HG03565 (cell line): ENCODE measurements at regions not wholly inside any gene's neighbourhood (a gene's known extent, or its start where the extent isn't known, plus 50 kb on each side); places are given as distances from the start of the nearest gene placed in this dataset.
"Not testable (repeated sequence)": the region's sequence is repeated elsewhere in the genome, so short reads cannot be mapped to it uniquely, and the experiment has no call there.

Source experiments
- ATAC-seq: cut with Tn5 transposase; IDR thresholded peaks from one replicate; pipeline ENCODE4 v1.9.1; 2021; ENCODE audit warnings: mild to moderate bottlenecking, moderate library complexity; ENCODE audit not compliant: unreplicated experiment

GRCh38 chr15:92705764-92706163 lies 50.2 kb upstream of the FAM174B start:
- ATAC-seq, result no peak

- no peak for ATAC-seq
Measured at GRCh38 chr15:92706201-92706600, 50.6 kb upstream of the FAM174B start.

GRCh38 chr15:92707880-92708551 lies 52.4 kb upstream of the FAM174B start:
- no peak for ATAC-seq

GRCh38 chr15:92708635-92709034 lies 53.1 kb upstream of the FAM174B start:
- ATAC-seq, result no peak

GRCh38 chr15:92709110-92709790 lies 53.7 kb upstream of the FAM174B start:
- no peak for ATAC-seq

- no peak for ATAC-seq
Measured at GRCh38 chr15:92711457-92711831, 55.9 kb upstream of the FAM174B start.

- ATAC-seq, result no peak
Measured at GRCh38 chr15:92714077-92714476, 58.5 kb upstream of the FAM174B start.

- no peak for ATAC-seq
Measured at GRCh38 chr15:92714477-92715401, 59.2 kb upstream of the FAM174B start.

GRCh38 chr15:92715758-92716157 lies 60.2 kb upstream of the FAM174B start:
- ATAC-seq, result no peak

- ATAC-seq, result no peak
Measured at GRCh38 chr15:92719021-92719420, 63.4 kb upstream of the FAM174B start.

GRCh38 chr15:92724144-92724543 lies 68.6 kb upstream of the FAM174B start:
- no peak for ATAC-seq

GRCh38 chr15:92725171-92725570 lies 69.6 kb upstream of the FAM174B start:
- no peak for ATAC-seq

- ATAC-seq, result no peak
Measured at GRCh38 chr15:92728266-92728665, 72.7 kb upstream of the FAM174B start.

GRCh38 chr15:92733090-92733933 lies 77.7 kb upstream of the FAM174B start:
- ATAC-seq, result no peak

- no peak for ATAC-seq
Measured at GRCh38 chr15:92733934-92734521, 78.5 kb upstream of the FAM174B start.

- not testable (repeated sequence) for ATAC-seq
Measured at GRCh38 chr15:92739246-92739645, 83.7 kb upstream of the FAM174B start.

GRCh38 chr15:92745845-92746271 lies 90.3 kb upstream of the FAM174B start:
- no peak for ATAC-seq

GRCh38 chr15:92747047-92747446 lies 91.5 kb upstream of the FAM174B start:
- ATAC-seq, result no peak

GRCh38 chr15:92749216-92749615 lies 93.6 kb upstream of the FAM174B start:
- no peak for ATAC-seq

- no peak for ATAC-seq
Measured at GRCh38 chr15:92749946-92750345, 94.4 kb upstream of the FAM174B start.
